GM23248 (cell line): ENCODE measurements at regions not wholly inside any gene's neighbourhood (a gene's known extent, or its start where the extent isn't known, plus 50 kb on each side); places are given as distances from the start of the nearest gene placed in this dataset.

Experiments
- EZH2 ChIP-seq: fragments of 200-600 bp; sonication (generic); IDR thresholded peaks from 2 replicates; pipeline ENCODE4 v1.6.1; 2018; ENCODE audit warnings: antibody characterized with exemption, mild to moderate bottlenecking; ENCODE audit not compliant: insufficient read depth, poor library complexity, severe bottlenecking
- EZH2phosphoT487 ChIP-seq: fragments of 200-600 bp; sonication (generic); IDR thresholded peaks from 2 replicates; pipeline ENCODE4 v1.6.1; 2018; ENCODE audit warnings: antibody characterized with exemption, moderate library complexity, mild to moderate bottlenecking, low read depth; ENCODE audit not compliant: insufficient read depth

DNA sequence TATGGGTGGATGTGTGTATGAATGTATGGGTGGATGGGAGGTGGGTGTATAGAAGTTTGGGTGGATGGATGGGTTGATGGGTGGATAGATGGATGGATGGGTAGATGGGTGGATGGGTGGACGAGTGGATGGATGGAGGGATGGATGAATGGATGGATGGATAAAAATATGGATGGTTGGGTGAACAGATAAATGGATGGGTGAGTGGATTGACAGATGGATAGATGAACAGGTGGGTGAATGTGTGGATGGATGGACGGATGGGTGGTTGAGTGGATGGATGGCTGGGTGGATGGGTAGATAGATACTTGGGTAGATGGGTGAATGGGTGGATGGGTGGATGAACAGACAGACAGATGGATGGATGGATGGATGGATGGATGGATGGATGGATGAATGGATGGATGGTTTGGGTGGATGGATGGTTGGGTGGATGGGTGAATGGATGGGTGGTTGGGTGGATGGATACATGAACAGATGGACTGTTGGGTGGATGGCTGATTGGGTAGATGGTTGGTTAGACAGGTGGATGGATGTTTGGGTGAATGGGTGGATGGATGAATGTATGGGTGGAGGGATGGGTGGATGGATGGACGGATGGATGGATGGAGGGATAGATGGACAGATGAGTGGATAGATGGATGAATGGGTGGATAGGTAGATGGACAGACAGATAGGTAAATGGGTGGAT lies 166.8 kb downstream of the IRX2 start:
- TF ChIP-seq EZH2 (no peak), EZH2phosphoT487 (no peak)
